ENCODE measurements at regions not wholly inside any gene's neighbourhood (a gene's known extent, or its start where the extent isn't known, plus 50 kb on each side); places are given as distances from the start of the nearest gene placed in this dataset.

DNA sequence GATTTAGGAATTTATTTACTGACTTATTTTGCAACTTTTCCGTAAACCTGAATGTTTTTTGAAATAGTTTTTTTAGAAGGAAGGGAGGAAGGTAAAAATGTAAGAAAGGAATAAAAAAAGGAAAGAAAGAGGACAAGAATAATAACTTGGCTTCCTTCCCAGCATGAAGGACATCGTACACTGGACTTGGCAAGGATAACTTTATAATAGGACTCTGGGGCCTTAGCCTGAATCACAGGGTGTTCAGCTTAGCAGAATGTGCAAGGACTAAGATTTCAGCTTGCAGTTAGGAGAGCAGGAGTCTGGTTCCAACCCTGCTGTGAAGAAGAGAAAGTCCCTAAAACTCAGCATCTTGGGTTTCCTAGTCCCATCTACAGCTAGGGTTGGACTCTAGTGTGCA lies 1053.3 kb downstream of the VRK1 start:
- H3K27ac ChIP-seq, result no peak overlapping the region
- no peak for TF ChIP-seq CTCF (IDR thresholded peaks at IDR 0.05)
- no peak for TF ChIP-seq ZFX (IDR thresholded peaks at IDR 0.05; ENCODE audit: borderline replicate concordance)

GRCh38 chr14:97850886-97851285 lies 1053.7 kb downstream of the VRK1 start:
- H3K27ac ChIP-seq, result no peak overlapping the region
- no peak for TF ChIP-seq CTCF (IDR thresholded peaks at IDR 0.05)
- TF ChIP-seq ZFX (IDR thresholded peaks at IDR 0.05; ENCODE audit: borderline replicate concordance), result no peak

DNA sequence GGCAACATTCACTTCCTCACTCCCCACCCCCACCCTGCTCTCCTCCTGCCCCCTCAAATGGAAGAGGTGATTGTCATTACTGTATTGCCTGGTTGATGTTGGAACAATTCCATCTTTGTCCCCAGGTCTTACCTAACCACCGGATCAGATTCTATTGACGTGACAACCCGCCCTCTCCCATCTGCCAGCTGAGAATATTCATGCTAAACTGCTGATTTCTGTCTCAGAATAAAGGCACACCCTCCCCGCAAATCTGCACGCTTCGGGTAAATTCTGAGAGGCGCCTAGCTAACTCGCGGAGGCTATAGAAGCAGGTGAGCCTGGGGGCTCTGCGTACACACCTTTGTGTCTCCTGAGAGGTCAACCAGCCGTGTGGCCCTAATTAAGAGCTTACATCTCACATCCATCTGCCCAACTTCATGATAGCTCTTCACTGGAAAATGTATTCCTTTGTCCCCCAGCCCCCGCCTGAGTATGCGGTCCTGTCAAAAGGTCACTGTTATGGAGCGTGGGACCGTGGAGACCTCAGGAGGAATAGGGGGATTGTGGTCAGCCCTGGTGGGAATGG lies 1054.3 kb downstream of the VRK1 start:
- no peak for TF ChIP-seq CTCF (IDR thresholded peaks at IDR 0.05)
- no peak for TF ChIP-seq ZFX (IDR thresholded peaks at IDR 0.05; ENCODE audit: borderline replicate concordance)
- H3K27ac ChIP-seq, result no peak overlapping the region

- no peak overlapping the region for H3K27ac ChIP-seq
- TF ChIP-seq CTCF (IDR thresholded peaks at IDR 0.05), result no peak
- TF ChIP-seq ZFX (IDR thresholded peaks at IDR 0.05; ENCODE audit: borderline replicate concordance), result no peak
Measured at GRCh38 chr14:97854918-97855317, 1057.7 kb downstream of the VRK1 start.

- TF ChIP-seq CTCF (IDR thresholded peaks at IDR 0.05) (no peak), ZFX (IDR thresholded peaks at IDR 0.05; ENCODE audit: borderline replicate concordance) (no peak)
- no peak overlapping the region for H3K27ac ChIP-seq
Measured at GRCh38 chr14:97866195-97866594, 1069.0 kb downstream of the VRK1 start.

DNA sequence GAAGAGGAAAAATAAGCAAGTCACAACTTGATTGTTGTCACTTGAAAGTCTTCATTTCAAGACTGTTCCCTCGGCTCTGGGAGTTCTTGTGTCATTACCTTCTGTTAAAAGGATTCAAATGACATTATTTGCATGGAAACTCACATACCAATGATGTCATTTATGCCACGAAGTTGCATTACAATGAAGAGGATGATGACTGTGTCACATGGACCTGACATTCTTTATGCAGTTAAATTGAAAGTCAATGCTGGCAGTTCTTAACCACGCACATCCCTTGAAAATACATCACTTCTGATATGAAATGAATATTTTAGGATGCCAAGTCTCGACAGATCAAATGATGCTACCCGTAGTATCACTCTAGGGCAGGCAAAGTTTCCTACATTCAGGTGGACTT lies 1069.5 kb downstream of the VRK1 start:
- no peak overlapping the region for H3K27ac ChIP-seq
- TF ChIP-seq ZFX (IDR thresholded peaks at IDR 0.05; ENCODE audit: borderline replicate concordance), result no peak
- TF ChIP-seq CTCF (IDR thresholded peaks at IDR 0.05), result no peak

DNA sequence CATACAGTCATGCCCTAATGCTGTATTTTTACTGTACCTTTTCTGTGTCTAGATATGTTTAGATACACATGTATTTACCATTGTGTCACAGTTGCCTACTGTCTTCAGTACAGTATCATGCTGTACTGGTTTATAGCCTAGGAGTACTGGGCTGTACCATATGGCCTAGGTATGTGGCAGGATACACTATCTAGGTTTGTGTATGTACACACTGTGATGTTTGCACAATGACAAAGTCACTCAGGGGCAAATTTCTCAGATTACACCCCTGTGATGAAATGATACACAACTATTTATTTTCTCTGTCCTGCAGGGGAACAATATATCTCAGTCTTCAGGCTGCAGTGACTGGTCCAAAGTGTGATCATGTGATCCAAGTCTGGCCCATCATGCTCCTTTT lies 1076.1 kb downstream of the VRK1 start:
- TF ChIP-seq ZFX (IDR thresholded peaks at IDR 0.05; ENCODE audit: borderline replicate concordance) (no peak), CTCF (IDR thresholded peaks at IDR 0.05) (no peak)
- no peak overlapping the region for H3K27ac ChIP-seq
